ENCODE measurements at regions not wholly inside any gene's neighbourhood (a gene's known extent, or its start where the extent isn't known, plus 50 kb on each side); places are given as distances from the start of the nearest gene placed in this dataset.

GRCh38 chr4:120589787-120590186 lies 332.7 kb downstream of the PRDM5 start:
- peaks cover 4% of the 10 kb centered on the region for H3K9me3 ChIP-seq (ENCODE audit: low read length)
- BruUV-seq (replicated peaks): no TSS peak
- H4K20me1 ChIP-seq (ENCODE audit: insufficient read depth, low read length): no peaks in the 10 kb centered on the region
- H3K4me3 ChIP-seq (replicated peaks in 1 of 3; ENCODE audit: insufficient read depth in 1 of 3, low read depth in 2 of 3, low read length in 3 of 3): no peak overlapping the region
- CTCF ChIA-PET (ENCODE audit: low intra/inter-chr PET ratio, low total read pairs): no interaction called here
- no peaks in the 10 kb centered on the region for H3K4me1 ChIP-seq (ENCODE audit: insufficient read depth, low read length)
- no peak overlapping the region for H3K9ac ChIP-seq (ENCODE audit: insufficient read depth, low read depth, low read length)
- no peaks in the 10 kb centered on the region for H3K36me3 ChIP-seq (replicated peaks in 1 of 2; ENCODE audit: control insufficient read depth in 1 of 2, insufficient read depth in 2 of 2, low read length in 2 of 2)
- no peak overlapping the region for H3K27ac ChIP-seq (ENCODE audit: extremely low read length, insufficient read depth, low read length)
- POLR2A ChIA-PET: no interaction called here
- intact Hi-C loops (cut with micrococcal nuclease; ENCODE audit: unreplicated experiment) (no loop called here), in situ Hi-C loops (cut with HindIII; ENCODE audit: extremely low pct_ligation_motif_present, low pct_unique_long_range_greater_than_20kb) (no loop called here)
- 0% methylated on average over 2 of the region's 2 CpGs for WGBS (ENCODE audit: low lambda C conversion rate)
- H3K4me2 ChIP-seq (ENCODE audit: low read depth, low read length): no peak overlapping the region
- no peak for DNase-seq (ENCODE audit: low spot score)
- TF ChIP-seq CENPT (CRISPR knock-in tag; IDR thresholded peaks at IDR 0.05; ENCODE audit: low read depth) (no peak), KLF9 (CRISPR knock-in tag; IDR thresholded peaks at IDR 0.05; ENCODE audit: low read depth) (no peak), ZNF180 (CRISPR knock-in tag; IDR thresholded peaks at IDR 0.05; ENCODE audit: borderline replicate concordance, low read depth) (no peak), ZNF543 (CRISPR knock-in tag; IDR thresholded peaks at IDR 0.05) (no peak), TEAD3 (CRISPR knock-in tag; optimal IDR thresholded peaks at IDR 0.05; ENCODE audit: borderline replicate concordance) (no peak), CHD2 (IDR thresholded peaks at IDR 0.05; ENCODE audit: low read depth, low read length) (no peak), GABPA (IDR thresholded peaks at IDR 0.05; ENCODE audit: low read depth, low read length) (no peak), GABPA (CRISPR knock-in tag; IDR thresholded peaks at IDR 0.05; ENCODE audit: low read depth) (no peak), ZNF20 (CRISPR knock-in tag; IDR thresholded peaks at IDR 0.05) (no peak), ZBTB42 (CRISPR knock-in tag; IDR thresholded peaks at IDR 0.05) (no peak), MAFF (IDR thresholded peaks at IDR 0.05; ENCODE audit: low read depth, low read length) (peak; percentile 94), MAFK (conservative IDR thresholded peaks at IDR 0.05 in 1 of 2, IDR thresholded peaks at IDR 0.05 in 1 of 2; ENCODE audit: low read length in 2 of 2) (peak; percentile 84 to 96)
- TF ChIP-seq, protein P1, sequence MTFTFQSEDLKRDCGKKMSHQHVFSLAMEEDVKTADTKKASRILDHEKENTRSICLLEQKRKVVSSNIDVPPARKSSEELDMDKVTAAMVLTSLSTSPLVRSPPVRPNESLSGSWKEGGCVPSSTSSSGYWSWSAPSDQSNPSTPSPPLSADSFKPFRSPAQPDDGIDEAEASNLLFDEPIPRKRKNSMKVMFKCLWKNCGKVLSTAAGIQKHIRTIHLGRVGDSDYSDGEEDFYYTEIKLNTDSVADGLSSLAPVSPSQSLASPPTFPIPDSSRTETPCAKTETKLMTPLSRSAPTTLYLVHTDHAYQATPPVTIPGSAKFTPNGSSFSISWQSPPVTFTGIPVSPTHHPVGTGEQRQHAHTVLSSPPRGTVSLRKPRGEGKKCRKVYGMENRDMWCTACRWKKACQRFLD (CRISPR knock-in tag; IDR thresholded peaks at IDR 0.05; ENCODE audit: borderline replicate concordance): no peak
- TF ChIP-seq, protein P2, sequence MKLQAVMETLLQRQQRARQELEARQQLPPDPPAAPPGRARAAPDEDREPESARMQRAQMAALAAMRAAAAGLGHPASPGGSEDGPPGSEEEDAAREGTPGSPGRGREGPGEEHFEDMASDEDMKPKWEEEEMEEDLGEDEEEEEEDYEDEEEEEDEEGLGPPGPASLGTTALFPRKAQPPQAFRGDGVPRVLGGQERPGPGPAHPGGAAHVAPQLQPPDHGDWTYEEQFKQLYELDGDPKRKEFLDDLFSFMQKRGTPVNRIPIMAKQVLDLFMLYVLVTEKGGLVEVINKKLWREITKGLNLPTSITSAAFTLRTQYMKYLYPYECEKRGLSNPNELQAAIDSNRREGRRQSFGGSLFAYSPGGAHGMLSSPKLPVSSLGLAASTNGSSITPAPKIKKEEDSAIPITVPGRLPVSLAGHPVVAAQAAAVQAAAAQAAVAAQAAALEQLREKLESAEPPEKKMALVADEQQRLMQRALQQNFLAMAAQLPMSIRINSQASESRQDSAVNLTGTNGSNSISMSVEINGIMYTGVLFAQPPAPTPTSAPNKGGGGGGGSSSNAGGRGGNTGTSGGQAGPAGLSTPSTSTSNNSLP (IDR thresholded peaks at IDR 0.05; ENCODE audit: low read depth, low read length): no peak
- no peak overlapping the region for H2AFZ ChIP-seq (ENCODE audit: low read length)
- FAIRE-seq: no peak
- H3K27me3 ChIP-seq (ENCODE audit: control insufficient read depth in 1 of 2, insufficient read depth in 2 of 2, low read length in 2 of 2): no peaks in the 10 kb centered on the region
- no peaks in the 10 kb centered on the region for H3K79me2 ChIP-seq (ENCODE audit: insufficient read depth, low read length)
- ATAC-seq: no peak

All from HepG2 (cell line).